Caki2 (cell line): ENCODE measurements at regions not wholly inside any gene's neighbourhood (a gene's known extent, or its start where the extent isn't known, plus 50 kb on each side); places are given as distances from the start of the nearest gene placed in this dataset.
A peak's percentile ranks its signal among the peaks of the same experiment; 100 is the strongest.

Source experiments
- DNase-seq: peaks from one replicate; pipeline ENCODE4 v3.0.0-alpha.2; 2015; ENCODE audit warnings: low read depth
- in situ Hi-C: cut with HindIII; loops from 2 replicates; pipeline ENCODE4 v1.10.0; 2016; ENCODE audit warnings: low sequenced_read_pairs, low pct_unique_long_range_greater_than_20kb, mixed read lengths

DNA sequence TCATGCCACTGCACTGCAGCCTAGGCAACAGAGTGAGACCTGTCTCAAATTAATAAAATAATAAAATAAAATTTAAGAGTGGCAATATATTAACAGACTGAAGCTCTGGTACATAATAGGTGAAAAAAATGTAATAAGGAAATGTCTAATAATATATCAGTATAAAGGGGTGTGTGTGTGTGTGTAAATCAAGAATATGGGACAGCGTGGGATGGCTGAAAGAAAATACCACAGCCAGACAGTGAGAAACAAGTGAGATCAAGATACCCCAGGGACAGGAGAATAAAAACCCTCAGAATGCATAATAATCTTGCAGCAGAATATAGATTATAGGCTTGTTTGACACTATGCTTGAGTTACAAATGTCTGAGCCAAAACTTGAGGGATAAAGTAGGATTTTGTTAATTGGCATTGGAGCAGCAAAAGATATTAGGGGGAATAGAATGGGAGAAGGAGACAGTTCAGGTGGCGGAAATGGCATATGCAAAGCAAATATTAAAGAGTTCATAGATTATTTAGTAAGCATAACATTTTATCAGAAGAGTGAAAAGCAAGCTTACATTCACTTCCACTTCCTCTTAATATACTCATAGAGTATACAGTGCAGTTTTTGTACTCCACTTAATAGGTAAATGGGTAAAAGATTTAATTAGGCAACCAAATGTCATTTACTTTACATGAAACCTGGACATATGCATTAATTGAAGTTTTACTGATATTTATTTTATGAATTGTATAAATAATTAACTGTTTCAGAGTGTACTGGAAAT lies 398.5 kb upstream of the GJE1 start:
- in situ Hi-C loops, result no loop called here
- no peak for DNase-seq

DNA sequence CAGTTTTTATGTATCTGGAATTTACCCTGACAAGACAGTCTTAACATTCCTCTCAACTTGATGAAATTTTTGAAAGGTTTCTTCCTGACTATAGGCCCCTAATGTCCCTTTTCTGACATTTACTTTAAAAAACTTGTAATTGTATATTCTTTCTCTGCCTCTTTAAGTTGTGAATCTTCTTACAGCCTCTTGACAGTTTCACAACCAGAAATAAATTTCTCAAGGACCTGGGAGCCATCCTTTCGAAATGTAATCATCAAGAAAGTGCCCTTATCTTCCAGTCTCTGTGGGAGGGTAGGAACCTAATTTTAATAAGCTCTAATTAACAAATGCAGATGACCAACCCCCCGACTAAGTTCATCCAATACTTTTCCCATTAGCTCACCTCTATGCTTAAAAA lies 403.6 kb upstream of the GJE1 start:
- in situ Hi-C loops, result no loop called here
- DNase-seq, result no peak

DNA sequence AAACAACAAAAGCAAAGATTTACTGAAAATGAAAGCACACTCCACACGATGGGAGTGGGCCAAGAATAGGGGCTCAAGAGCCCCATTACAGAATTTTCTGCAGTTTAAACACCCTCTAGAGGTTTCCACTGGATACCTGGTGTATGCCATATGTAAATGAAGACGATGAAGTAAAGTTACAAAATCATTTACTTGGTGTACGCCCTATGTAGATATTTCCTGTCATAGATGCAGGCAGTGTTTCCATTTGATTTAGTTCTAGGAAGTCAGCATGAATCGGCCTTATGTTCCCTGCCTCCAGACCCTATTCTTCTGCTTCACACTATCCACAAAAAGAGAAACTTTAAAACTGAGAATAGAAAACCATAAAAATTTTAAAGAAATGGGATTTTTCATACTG lies 404.4 kb upstream of the GJE1 start:
- in situ Hi-C loops, result no loop called here
- no peak for DNase-seq

DNA sequence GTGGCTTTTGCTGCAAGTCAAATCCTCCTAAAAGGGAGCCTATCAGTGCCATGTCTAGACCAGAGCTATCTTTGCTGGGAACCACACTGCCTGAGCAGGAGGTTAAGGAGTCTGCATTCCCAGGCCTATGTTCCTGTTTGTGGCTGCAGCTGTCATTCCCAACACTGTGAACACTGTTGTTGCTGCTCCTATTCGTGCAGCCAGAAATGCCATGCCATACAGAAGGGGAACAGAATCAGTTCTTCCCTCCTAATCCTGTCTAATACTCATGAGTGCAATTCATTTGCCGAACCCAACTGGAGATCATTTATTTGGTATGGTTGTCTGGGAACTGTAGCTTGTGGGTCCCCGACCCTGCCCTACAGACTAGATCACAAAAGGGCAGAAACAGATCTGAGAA lies 406.5 kb upstream of the GJE1 start:
- no peak for DNase-seq
- in situ Hi-C loops, result no loop called here

DNA sequence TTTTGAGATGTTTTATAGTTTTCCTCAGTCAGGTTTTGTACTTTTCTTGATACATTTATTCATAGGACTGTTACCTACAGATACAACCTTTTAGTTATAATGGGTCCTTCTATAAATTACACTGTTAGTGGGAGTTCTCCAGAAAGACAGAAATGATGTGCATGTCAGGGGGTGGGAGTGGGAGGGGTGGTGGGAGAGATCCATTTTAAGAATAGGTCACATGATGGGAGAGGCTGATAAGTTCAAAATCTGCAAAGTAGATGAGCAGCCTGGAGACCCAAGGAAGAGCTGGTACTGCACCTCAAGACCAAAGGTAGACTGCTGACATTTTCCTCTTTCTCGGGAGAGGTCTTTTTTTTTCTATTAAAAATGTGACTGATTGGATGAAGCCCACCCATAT lies 408.0 kb upstream of the GJE1 start:
- in situ Hi-C loops, result no loop called here
- no peak for DNase-seq

DNA sequence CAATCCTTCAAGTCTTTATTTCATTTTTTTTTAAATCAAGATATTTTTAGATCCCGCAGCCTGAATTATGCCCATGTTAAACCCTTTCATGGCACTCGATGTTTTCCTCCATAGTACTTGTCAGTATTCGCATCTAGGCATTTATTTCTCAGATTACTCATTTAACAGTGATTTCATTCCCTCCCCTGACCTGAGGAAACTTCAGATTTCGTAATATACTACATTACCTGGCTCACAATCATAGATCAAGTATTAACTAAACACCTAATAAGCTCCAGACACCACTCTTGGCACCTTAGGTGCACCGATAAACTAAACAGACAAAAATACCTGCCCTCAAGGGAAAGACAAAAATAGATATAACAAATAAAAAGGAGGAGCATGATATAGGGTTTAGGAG lies 413.2 kb upstream of the GJE1 start:
- in situ Hi-C loops, result no loop called here
- no peak for DNase-seq

DNA sequence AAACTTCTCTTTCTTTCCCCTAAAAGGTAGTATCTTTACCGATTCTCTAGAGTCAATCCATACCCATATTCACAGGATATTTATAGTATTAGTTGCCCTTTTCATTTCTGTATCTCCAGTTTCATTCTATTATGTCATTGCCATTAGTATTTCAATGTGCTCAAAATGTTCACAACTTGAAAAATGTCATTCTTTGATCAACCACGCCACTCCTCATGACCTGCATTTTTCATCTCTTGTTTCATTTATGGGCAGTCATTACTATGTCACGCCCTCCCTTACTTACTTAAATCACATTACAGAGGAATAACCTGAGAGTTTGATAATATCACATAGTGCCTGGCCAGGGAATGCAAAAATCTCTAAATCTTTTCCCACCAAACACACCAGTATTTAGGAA lies 427.3 kb upstream of the GJE1 start:
- DNase-seq, result no peak
- in situ Hi-C loops, result no loop called here

DNA sequence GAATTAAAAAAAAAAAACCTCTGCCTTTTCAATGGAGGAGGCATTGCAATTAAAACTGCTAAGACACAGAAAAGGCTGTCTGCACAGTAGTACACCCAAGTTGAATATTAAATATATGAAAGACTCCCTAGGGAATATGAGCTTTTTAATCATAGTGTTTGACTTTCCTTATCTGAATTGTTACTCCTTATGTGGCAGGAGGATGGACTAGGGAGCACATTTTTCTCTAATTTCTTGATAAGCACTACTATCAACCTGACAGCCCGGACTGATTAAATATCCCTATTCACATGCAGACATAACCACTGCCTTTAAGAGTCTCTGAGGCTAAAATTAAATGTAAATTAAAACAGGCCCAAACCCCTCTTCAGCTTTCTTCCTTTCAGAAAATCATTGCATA lies 428.6 kb upstream of the GJE1 start:
- in situ Hi-C loops, result no loop called here
- no peak for DNase-seq

DNA sequence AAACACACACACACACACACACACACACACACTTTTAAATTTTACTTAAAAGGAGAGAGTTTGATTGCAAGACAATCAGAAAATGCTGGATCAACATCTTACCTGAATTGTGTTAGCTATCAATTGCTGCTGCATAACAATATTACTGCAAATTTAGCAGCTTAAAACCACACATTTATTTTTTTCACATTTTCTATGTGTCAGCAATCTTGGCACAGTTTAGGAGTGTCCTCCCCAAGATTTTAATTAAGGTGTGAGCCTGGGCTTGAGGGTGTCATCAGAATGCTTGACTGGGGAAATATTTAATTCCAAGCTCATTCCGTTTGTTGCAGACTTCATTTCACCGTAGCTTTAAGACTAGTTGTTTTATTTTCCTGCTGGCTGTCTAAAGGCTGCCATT lies 431.0 kb upstream of the GJE1 start:
- in situ Hi-C loops, result no loop called here
- no peak for DNase-seq

DNA sequence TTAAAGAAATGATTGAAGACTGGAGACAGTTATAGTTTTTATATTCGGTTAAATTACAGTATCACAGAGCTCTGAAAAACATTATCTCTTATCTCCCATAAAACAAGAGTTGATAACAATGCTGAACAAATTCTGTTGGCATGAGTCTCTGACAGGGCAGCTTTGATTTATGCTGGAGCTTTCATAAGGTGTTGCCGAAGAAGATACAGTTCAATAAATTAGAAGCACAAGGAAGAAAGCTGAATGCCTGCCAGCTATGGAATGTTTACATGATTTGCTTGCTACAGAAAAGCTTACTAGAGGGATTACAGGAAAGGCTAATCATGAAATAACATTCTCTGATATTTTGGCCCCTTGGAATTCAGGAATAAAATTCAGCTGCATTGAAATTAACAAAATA lies 431.9 kb upstream of the GJE1 start:
- in situ Hi-C loops, result no loop called here
- DNase-seq, result no peak

DNA sequence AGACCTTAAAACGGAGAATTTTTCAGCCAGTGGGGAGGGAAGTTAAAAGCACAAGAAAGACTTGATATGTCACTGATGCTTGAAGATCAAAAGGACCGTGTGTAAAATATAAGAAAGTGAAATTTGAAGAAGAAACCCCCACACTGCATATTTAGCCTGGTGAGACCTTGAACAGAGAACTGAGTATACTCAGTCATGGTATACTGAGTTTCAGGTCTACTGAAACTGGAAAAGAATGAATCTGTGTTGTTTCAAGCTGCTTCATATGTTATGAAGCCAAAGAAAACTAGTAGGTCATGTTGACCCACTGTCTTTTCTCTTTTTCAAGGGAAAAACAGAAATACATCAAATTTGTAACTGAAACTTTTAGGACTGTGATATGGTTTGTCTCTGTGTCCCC lies 443.8 kb upstream of the GJE1 start:
- no peak for DNase-seq
- in situ Hi-C loops, result no loop called here

DNA sequence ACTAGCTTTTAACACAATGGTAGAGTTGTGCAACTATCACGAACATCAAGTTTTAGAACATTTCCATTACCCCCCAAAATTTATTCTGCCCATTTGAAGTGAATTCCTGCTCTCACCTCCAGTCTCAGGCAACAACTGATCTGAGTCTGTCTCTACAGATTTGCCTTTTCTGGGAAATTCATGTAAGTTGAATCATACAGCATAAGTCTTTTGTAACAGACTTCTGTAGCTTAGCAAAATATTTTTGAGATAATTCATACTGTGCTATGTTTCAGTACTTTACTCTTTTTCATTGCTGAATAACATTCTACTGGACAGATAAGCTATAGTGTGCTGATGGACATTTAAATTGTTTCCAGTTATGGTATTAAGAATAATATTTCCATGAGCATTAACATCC lies 447.3 kb upstream of the GJE1 start:
- DNase-seq, result no peak
- in situ Hi-C loops, result no loop called here

DNA sequence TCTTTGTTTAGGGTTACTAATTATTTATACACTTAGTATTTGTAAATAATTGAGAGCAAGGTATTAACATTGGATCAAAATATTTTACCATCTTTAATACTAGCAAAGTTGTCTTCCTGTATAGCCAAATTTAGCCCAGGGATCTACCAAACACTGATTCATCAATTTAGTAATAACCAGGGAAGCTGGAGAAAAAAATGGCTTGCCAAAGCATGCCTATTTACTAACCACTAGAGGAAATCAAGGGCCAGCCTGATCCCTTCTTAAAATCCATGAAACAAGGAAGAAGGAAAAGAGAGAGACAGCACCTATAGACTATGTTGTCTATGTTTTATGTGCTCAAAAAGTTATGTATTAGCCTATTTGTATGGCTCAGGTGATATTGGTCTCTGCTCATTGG lies 450.3 kb upstream of the GJE1 start:
- in situ Hi-C loops, result no loop called here

DNA sequence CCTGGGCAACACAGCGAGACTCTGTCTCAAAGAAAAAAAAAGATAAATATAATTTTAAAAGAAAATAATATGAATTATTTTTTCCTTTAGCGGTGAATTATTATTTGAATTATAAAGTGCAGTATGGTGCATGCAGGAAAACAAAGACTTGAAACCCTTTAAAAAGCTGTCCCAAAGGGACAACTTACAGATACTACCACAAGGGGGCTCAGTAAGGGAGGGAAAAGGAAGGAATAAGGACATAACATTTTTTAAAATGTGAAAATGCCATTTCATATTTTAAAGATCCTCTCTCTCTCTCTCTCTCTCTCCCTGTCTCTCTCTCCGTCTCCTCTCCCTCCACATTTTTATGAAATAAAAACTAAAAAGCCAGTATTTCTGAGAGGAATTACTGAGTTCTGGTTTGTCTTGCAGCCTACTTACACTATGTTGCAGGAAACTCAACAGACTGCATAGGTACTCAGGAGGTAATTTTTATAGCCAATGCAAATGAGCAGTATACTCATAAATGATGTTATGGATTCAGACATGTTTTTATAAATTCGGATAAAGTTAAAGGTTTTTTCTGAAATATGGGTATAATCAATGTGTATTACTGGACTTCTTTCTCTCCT lies 455.0 kb upstream of the GJE1 start:
- in situ Hi-C loops, result no loop called here
- peak; percentile 39 for DNase-seq

More for the DNA sequence above, 450.3 kb upstream of the GJE1 start:
- DNase-seq, result no peak

DNA sequence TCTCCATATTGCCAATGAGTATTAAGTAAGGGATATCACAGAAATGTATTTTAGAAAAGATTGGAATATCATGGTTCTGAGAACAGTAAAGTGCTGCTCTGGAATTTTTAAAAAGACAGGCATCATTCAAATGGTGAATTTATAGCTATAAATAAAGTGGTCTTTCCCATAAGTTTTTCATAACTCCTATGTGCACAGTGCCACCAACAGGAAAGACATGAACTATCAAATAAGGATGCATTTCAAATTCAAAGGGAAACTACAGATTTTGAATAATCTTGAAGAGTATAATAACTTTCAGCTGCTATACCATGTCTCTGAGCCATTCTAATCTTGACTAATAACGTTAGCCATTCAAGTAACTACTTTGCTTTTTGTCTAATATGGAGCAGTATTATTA lies 456.8 kb upstream of the GJE1 start:
- peak; percentile 3 for DNase-seq
- in situ Hi-C loops, result no loop called here

DNA sequence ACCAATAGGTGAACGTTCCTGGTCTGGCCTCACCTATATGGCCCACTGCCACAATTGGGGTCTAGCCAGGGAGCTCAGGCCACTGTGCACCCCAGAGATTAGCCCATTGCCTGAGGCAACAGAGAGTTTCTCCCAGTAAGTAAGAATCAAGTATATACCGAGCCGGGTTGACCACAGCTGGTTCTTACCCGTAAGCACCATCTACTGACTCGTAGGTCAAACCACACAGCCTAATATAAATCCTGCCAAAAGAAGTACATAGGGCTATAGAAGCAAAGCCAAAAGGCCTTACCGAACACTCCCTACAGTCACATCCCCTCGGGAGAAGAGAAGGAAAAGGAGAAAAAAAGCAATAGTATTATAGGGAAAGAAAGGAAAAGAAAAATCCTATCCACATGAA lies 463.6 kb upstream of the GJE1 start:
- DNase-seq, result no peak
- in situ Hi-C loops, result no loop called here

DNA sequence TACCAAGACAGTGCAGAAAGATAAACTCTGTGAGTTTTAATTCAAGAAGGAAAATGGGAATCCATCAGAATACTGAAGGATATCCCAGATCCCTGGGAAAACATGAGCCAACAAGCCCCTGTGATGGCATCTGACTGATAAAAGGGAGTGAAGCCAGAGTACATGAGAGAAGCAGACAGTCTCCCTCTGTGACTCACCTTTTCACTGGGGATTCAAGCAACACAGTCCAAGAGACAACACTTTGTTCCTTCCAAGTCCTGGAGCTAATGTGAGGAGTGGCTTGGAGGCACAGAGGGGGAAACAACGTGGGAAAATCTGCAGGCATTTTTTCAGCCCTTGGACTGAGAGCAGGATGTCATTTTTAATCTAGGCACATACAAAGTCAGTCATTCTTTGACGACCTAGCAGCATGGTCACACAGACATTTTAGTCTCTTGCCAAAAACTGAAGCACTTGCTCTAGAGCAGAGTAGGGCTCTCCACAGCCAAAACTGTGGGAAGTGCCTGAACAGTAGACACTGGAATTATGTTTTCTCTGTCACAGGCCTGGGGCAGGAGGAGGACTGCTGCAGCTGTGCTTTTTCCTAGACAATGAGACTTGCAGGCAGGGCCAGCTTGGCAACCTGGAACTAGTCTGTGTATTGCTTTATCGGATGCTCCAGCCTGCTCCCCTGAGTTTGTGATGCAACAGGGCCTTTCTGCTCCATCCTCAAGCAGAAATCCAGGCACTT lies 465.0 kb upstream of the GJE1 start:
- DNase-seq, result no peak
- in situ Hi-C loops, result no loop called here

DNA sequence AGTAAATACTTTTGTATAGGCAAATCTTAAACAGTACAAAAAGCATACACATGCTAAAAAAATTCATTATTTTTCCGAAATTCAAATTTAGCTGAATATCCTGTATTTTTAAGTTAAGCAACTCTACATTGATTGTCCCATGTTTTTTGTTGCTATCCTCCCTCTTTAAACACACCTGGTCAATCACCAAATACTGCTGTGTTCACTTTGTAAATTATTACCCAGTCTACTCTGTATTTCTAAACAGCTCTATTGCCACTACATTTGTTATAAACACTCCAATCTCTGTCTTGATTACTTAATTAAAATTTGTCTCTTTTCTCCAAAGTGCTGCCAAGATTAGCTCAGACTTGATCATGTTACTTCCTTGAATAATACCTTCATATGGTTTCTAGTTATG lies 466.5 kb upstream of the GJE1 start:
- in situ Hi-C loops, result no loop called here
- no peak for DNase-seq

DNA sequence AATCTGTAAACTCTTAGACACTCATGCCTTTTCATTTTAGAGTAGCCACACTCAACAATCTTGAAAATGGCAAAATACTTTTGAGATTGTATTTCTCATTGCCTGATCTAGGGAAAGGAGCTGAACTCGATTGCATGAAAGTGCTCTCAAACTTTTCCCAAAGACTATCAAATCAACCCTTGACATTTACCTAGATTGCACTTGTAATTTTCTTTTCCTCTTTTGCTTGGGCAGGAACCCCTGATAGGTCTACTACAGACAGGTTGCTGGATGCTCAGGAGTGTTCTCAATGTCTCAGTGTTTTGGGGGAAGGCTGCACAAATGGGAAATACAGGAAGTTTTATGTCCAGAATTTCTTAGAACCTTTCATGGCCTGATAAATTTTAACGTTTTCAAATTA lies 468.0 kb upstream of the GJE1 start:
- in situ Hi-C loops, result no loop called here
- no peak for DNase-seq

DNA sequence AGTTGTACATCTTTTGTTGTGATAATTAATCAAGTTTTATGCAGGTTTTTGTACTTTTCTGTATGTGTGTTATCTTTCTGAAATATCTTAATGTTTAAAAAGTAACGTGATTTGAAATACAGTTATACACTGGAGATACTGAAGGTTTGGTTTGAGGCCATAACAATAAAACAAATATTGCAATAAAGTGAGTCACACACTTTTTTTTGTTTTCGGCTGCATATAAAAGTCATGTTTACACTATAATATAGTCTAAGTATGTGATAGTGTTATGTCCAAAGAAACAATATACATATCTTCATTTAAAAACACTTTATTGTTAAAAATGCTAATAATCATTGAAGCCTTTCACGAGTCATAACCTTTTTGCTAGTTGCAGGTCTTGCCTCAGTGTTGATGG lies 473.1 kb upstream of the GJE1 start:
- in situ Hi-C loops, result no loop called here
- no peak for DNase-seq
